ENCODE measurements at regions not wholly inside any gene's neighbourhood (a gene's known extent, or its start where the extent isn't known, plus 50 kb on each side); places are given as distances from the start of the nearest gene placed in this dataset.

GRCh38 chrX:20459410-20460350 is 193.0 kb upstream of the RPS6KA3 start:
- DNase-seq (ENCODE audit: low read depth): no peak
- no peak for TF ChIP-seq CTCF (IDR thresholded peaks at IDR 0.05; ENCODE audit: low read depth, low read length)
- TF ChIP-seq MAX (IDR thresholded peaks at IDR 0.05; ENCODE audit: low read depth, low read length): no peak
- H3K4me3 ChIP-seq (ENCODE audit: low read depth, low read length): no peak overlapping the region

GRCh38 chrX:20456971-20457370 is 190.3 kb upstream of the RPS6KA3 start:
- H3K4me3 ChIP-seq (ENCODE audit: low read depth, low read length): no peak overlapping the region
- TF ChIP-seq CTCF (IDR thresholded peaks at IDR 0.05; ENCODE audit: low read depth, low read length) (no peak), POLR2A (IDR thresholded peaks at IDR 0.05; ENCODE audit: extremely low read depth, insufficient read length) (no peak), MAX (IDR thresholded peaks at IDR 0.05; ENCODE audit: low read depth, low read length) (no peak), MYC (IDR thresholded peaks at IDR 0.05; ENCODE audit: low read depth, low read length) (no peak)
- no peak for DNase-seq (ENCODE audit: low read depth)

GRCh38 chrX:20455001-20455400 is 188.3 kb upstream of the RPS6KA3 start:
- DNase-seq (ENCODE audit: low read depth): no peak
- no peak for TF ChIP-seq MAX (IDR thresholded peaks at IDR 0.05; ENCODE audit: low read depth, low read length)
- TF ChIP-seq POLR2A (IDR thresholded peaks at IDR 0.05; ENCODE audit: extremely low read depth, insufficient read length): no peak
- TF ChIP-seq MYC (IDR thresholded peaks at IDR 0.05; ENCODE audit: low read depth, low read length): no peak
- no peak for TF ChIP-seq CTCF (IDR thresholded peaks at IDR 0.05; ENCODE audit: low read depth, low read length)
- no peak overlapping the region for H3K4me3 ChIP-seq (ENCODE audit: low read depth, low read length)

GRCh38 chrX:20454117-20454516 is 187.4 kb upstream of the RPS6KA3 start:
- no peak for TF ChIP-seq CTCF (IDR thresholded peaks at IDR 0.05; ENCODE audit: low read depth, low read length)
- TF ChIP-seq POLR2A (IDR thresholded peaks at IDR 0.05; ENCODE audit: extremely low read depth, insufficient read length): no peak
- TF ChIP-seq MAX (IDR thresholded peaks at IDR 0.05; ENCODE audit: low read depth, low read length): no peak
- TF ChIP-seq MYC (IDR thresholded peaks at IDR 0.05; ENCODE audit: low read depth, low read length): no peak
- no peak overlapping the region for H3K4me3 ChIP-seq (ENCODE audit: low read depth, low read length)
- DNase-seq (ENCODE audit: low read depth): no peak

GRCh38 chrX:20452487-20452886 is 185.8 kb upstream of the RPS6KA3 start:
- TF ChIP-seq MYC (IDR thresholded peaks at IDR 0.05; ENCODE audit: low read depth, low read length) (no peak), CTCF (IDR thresholded peaks at IDR 0.05; ENCODE audit: low read depth, low read length) (no peak), MAX (IDR thresholded peaks at IDR 0.05; ENCODE audit: low read depth, low read length) (no peak), POLR2A (IDR thresholded peaks at IDR 0.05; ENCODE audit: extremely low read depth, insufficient read length) (no peak)
- DNase-seq (ENCODE audit: low read depth): no peak
- no peak overlapping the region for H3K4me3 ChIP-seq (ENCODE audit: low read depth, low read length)

Data from NB4 (cell line).